22Rv1 (cell line): ENCODE measurements at regions not wholly inside any gene's neighbourhood (a gene's known extent, or its start where the extent isn't known, plus 50 kb on each side); places are given as distances from the start of the nearest gene placed in this dataset.

Experiments
- ZFX ChIP-seq: fragments of 450-650 bp; IDR thresholded peaks from 2 replicates; pipeline ENCODE4 v1.6.1; 2017; ENCODE audit warnings: antibody characterized with exemption, borderline replicate concordance
- TF ChIP-seq, protein P1 (sequence below): fragments of 450-650 bp; IDR thresholded peaks from 2 replicates; pipeline ENCODE4 v1.5.1; 2017; ENCODE audit warnings: mild to moderate bottlenecking

DNA sequence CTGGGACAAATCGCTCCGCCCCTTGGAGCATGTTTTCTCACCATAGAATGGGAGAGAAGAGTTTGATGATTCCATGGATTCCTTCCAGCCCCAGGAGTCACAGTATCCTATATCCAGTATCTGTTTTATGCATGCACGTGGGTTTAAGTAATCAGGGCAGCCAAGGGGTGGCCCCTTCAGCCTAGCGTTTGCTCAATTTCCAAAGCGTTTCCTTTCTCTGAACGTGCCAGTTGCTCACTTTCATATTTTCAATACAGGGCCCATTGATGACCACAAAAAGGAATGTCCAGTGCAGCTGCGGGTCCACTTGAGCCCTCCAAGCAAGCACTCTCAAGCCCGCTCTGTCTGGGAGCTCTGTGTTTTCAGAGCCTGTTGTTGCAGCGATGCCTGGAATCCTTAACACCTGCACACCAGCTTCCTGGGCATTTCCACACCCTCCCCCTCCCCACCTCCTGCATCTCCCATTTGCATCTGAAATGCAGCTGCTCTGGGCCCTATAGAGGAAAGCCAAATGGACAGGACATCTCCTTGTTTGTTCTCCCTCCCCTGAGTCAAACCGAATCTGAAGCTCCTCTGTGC, 164.3 kb upstream of the LPP start:
- TF ChIP-seq, protein P1, sequence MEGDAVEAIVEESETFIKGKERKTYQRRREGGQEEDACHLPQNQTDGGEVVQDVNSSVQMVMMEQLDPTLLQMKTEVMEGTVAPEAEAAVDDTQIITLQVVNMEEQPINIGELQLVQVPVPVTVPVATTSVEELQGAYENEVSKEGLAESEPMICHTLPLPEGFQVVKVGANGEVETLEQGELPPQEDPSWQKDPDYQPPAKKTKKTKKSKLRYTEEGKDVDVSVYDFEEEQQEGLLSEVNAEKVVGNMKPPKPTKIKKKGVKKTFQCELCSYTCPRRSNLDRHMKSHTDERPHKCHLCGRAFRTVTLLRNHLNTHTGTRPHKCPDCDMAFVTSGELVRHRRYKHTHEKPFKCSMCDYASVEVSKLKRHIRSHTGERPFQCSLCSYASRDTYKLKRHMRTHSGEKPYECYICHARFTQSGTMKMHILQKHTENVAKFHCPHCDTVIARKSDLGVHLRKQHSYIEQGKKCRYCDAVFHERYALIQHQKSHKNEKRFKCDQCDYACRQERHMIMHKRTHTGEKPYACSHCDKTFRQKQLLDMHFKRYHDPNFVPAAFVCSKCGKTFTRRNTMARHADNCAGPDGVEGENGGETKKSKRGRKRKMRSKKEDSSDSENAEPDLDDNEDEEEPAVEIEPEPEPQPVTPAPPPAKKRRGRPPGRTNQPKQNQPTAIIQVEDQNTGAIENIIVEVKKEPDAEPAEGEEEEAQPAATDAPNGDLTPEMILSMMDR, result no peak
- no peak for TF ChIP-seq ZFX
